HG02763 (cell line): ENCODE measurements at regions not wholly inside any gene's neighbourhood (a gene's known extent, or its start where the extent isn't known, plus 50 kb on each side); places are given as distances from the start of the nearest gene placed in this dataset.
"Not testable (repeated sequence)": the region's sequence is repeated elsewhere in the genome, so short reads cannot be mapped to it uniquely, and the experiment has no call there.

Source experiments
- ATAC-seq: cut with Tn5 transposase; IDR thresholded peaks from one replicate; pipeline ENCODE4 v1.9.1; 2021; ENCODE audit warnings: mild to moderate bottlenecking, moderate library complexity; ENCODE audit not compliant: unreplicated experiment

GRCh38 chr6:139736325-139736906, 362.0 kb upstream of the CITED2 start:
- ATAC-seq: peak; percentile 82

GRCh38 chr6:139732451-139732850, 358.0 kb upstream of the CITED2 start:
- ATAC-seq: no peak

GRCh38 chr6:139730340-139730974, 356.0 kb upstream of the CITED2 start:
- no peak for ATAC-seq

GRCh38 chr6:139728876-139729427, 354.5 kb upstream of the CITED2 start:
- no peak for ATAC-seq

GRCh38 chr6:139726272-139726671, 351.8 kb upstream of the CITED2 start:
- not testable (repeated sequence) for ATAC-seq

- ATAC-seq: no peak
Measured at GRCh38 chr6:139722530-139722929, 348.1 kb upstream of the CITED2 start.

GRCh38 chr6:139721954-139722353, 347.5 kb upstream of the CITED2 start:
- ATAC-seq: no peak

GRCh38 chr6:139713900-139714506, 339.6 kb upstream of the CITED2 start:
- no peak for ATAC-seq

- ATAC-seq: no peak
Measured at GRCh38 chr6:139713424-139713823, 339.0 kb upstream of the CITED2 start.

GRCh38 chr6:139712830-139713229, 338.4 kb upstream of the CITED2 start:
- ATAC-seq: no peak

GRCh38 chr6:139711804-139712585, 337.5 kb upstream of the CITED2 start:
- no peak for ATAC-seq

- no peak for ATAC-seq
Measured at GRCh38 chr6:139710556-139710955, 336.1 kb upstream of the CITED2 start.

- ATAC-seq: no peak
Measured at GRCh38 chr6:139708337-139709199, 334.1 kb upstream of the CITED2 start.

GRCh38 chr6:139706912-139707311, 332.5 kb upstream of the CITED2 start:
- no peak for ATAC-seq

GRCh38 chr6:139705284-139705683, 330.8 kb upstream of the CITED2 start:
- ATAC-seq: no peak

- no peak for ATAC-seq
Measured at GRCh38 chr6:139703780-139704179, 329.3 kb upstream of the CITED2 start.

- no peak for ATAC-seq
Measured at GRCh38 chr6:139702706-139703105, 328.3 kb upstream of the CITED2 start.

- no peak for ATAC-seq
Measured at GRCh38 chr6:139701695-139702094, 327.2 kb upstream of the CITED2 start.

GRCh38 chr6:139701003-139701402, 326.6 kb upstream of the CITED2 start:
- ATAC-seq: no peak

GRCh38 chr6:139699911-139700310, 325.5 kb upstream of the CITED2 start:
- ATAC-seq: no peak
